ENCODE measurements at regions not wholly inside any gene's neighbourhood (a gene's known extent, or its start where the extent isn't known, plus 50 kb on each side); places are given as distances from the start of the nearest gene placed in this dataset.
"Not testable (repeated sequence)": the region's sequence is repeated elsewhere in the genome, so short reads cannot be mapped to it uniquely, and the experiment has no call there.

DNA sequence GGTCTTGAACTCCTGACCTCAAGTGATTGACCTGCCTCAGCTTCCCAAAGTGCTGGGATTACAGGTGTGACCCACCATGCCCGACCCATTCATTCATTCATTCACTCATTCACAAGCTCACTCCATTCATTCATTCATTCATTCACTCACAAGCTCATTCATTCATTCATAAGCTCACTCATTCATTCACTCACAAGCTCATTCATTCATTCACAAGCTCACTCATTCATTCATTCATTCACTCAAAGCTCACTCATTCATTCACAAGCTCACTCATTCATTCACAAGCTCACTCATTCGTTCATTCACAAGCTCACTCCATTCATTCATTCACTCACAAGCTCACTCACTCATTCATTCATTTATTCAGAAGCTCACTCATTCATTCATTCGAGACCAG is 198.6 kb downstream of the SHOX start:
- DNase-seq = no peak

DNA sequence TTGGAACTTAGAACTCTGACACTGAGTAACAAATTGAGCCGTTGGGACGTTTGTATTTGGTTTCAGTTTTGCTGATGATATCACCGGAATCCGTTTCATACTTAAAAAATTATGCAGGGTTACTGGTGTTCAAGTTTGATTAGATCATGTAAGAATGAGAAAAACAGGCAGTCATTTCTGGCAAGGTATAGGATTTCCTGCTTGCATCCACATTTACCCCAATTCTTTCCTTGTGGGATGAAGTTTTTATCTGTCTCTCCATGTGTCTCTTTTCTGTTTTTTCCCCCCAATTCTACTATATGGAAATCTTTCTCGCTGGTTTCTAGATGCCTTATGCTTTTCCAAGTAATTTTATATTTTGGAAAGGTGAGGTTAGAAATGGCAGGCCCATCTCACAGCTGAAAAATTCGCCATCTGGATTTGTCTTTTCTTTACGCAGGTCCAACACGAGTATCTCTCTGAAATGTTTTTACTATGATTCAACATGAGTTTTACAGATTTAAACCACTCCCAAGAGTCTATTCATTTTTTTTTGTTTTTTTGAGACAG is 197.9 kb downstream of the SHOX start:
- DNase-seq = no peak

DNA sequence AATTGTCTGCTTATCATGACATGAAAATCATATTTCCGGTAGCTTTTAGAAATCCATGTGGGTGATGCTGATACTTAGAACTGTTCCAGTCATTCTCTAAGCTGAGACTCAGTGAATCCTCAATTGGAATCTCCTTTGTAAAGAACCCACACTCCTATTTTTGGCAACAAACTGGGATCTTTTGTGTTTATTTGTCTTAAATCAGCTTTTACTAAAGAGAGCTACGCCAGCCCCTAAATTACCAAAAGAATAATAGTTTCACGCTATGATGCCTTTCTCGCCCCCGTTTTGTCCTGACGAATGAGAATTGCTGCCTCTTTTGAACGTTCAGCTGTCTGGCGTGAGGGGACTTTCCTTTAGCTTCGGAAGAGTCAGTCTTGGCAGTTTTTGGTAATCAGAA is 195.9 kb downstream of the SHOX start:
- DNase-seq = no peak

DNA sequence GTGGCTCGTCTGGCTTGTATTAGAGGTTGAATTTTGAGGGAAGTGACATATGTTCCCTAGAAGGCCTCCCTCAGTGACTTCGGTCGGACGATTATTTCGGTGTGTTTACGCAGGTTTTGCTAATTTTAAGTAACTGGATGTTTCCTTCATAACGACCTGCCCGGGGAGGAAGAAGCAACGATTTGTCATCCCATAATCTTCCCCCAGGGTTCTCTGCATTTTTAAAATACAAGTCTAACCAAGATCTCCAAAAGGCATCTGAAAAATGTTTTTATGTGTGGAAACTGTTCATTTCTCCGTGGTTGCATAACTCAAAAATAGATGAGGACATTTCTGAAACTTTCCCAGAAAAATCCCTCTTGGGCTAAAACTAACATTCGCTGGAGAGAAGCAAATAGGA is 195.4 kb downstream of the SHOX start:
- DNase-seq = no peak

DNA sequence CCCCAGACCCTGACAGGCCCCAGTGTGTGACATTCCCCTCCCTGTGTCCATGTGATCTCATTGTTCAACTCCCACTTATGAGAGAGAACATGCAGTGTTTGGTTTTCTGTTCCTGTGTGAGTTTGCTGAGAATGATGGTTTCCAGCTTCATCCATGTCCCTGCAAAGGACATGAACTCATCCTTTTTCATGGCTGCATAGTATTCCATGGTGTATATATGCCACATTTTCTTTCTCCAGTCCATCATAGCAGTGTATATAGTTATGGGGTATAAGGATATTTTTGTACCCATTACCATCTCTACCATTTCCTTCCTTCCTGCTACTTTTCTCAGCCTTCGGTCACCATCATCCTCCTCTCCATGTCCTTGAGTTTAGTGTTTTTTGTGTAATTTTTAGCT is 192.5 kb downstream of the SHOX start:
- not testable (repeated sequence) for DNase-seq

DNA sequence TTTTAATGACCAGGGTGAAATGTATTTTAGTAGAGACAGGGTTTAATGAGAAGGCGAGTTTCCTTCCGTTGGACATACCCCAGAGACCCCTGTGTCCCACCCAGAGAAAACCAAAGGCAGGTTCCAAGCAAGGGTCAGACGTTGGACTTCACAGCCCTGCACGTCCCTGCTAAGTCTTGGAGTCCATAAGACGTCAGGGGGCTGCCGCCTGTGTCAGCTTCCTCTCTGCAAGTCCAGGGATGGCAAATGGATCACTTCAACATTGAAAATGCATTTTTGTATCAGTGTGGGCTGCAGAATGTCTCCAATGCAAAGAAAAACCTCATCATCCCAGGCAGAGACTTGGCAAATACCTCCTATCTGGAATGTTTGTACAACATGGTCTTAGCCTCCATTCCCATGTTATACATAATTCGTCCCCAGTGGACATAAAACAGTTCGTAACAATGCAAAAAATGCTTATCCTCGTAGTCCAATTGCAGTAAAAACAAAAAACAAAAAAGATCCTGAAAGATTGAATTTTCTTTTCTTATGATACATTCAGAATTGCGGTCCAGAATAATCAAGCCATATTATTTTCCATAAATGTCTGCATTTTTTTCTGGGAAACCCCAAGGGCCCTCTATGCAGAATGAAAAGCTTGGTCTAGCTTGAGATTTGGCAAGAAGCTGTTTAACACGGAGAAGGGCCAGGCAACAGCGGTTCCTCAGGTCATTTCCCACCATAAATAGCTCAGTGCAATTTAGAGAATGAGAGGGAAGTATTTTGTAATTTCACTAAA is 190.9 kb downstream of the SHOX start:
- no peak for DNase-seq

DNA sequence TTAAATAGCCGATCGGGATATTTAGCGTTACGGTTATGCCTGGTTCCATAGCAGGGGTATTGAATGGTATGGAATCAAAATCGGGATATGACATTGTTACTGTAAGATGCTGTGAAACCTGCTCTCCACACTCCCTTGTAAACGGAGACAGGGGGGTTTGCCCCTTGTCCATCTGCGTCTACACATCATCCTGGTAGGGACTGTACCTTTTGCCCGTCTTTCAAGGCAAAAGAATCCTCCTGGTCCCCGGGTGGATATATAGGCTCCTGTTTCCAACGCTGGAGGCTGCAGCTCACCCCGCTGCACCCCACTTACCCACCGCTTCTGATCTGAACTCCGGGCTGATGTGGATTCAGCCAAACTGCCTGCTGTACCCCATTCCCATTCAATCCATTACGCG is 189.1 kb downstream of the SHOX start:
- no peak for DNase-seq

DNA sequence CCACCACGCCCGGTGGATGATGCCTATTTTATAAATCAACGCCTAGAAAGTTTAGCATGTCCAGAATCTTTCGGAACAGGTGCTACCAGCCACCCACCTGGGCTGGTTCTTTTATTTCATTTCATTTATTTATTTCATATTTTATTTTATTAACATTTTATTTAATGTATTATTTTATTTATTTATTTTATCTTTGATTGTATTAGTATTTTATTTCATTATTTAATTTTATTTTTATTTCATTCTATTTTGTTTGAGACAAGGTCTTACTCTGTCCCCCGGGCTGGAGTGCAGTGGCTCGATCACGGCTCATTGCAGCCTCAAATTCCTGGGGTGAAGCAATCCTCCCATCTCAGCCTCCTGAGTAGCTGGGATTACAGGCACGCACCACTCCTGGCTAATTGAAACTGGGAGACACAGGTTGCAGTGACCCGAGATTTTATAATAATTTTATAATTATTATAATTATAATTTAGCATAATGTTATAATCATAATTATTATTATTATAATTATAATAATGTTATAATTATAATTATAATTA is 187.2 kb downstream of the SHOX start:
- DNase-seq = no peak

DNA sequence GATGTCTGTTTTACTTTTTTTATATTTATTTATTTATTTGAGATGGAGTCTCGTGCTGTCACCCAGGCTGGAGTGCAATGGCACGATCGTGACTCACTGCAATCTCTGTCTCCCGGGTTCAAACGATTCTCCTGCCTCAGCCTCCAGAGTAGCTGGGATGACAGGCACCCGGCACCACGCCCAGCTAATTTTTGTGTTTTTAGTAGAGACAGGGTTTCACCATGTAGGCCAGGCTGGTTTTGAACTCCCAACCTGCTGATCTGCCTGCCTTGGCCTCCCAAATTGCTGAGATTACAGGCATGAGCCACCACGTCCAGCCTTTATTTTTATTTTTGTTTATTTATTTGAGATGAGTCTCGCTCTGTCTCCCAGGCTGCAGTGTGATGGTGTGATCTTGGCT is 186.6 kb downstream of the SHOX start:
- not testable (repeated sequence) for DNase-seq

DNA sequence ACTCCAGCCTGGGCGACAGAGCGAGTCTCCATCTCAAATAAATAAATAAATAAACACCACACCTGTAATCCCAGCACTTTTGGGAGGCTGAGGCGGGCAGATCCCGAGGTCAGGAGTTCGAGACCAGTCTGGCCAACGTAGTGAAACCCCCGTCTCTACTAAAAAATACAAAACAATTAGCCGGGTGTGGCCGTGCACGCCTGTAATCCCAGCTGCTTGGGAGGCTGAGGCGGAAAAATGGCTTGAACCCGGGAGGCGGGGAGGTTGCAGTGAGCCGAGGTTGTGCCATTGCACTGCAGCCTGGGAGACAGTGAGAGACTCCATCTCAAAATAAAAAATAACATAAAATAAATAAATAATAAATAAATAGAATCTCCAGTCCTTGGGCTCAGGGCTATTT is 185.8 kb downstream of the SHOX start:
- no peak for DNase-seq

DNA sequence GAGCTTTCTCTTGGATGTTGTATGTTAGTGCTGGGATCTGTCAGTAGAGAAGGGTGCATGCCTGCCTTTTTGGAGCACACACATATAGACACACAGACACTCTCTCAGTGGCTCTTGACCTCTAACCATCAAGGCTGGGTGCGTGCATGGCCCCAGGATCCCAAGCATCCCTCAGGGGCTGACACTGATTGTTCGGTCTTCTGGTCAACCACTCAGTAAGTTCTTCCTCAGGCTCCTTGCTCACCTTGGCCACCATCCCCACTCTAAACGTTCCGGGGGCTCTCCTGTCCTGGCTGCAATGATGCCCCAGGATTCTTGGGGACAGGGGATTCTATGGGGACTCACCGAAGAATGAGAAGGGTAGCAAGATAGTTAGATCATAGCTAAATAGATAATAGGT is 179.6 kb downstream of the SHOX start:
- no peak for DNase-seq

DNA sequence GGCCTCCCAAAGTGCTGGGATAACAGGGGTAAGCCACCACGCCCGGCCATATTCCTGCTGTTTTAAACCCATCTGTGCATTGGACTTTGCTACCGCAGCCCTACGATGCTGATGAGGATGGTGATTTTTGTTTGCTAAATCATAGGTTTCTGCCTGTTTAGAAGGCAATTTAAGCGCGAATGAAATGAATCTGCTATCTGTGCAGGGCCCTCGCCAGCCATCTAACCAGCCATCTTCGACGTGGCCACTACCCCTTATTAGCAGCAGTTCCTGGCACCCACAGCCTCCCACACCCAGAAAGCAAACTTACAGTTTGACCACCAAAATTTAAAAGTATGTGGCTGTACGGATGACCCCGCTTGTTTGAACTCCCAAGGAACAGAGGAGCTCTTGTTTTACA is 178.5 kb downstream of the SHOX start:
- no peak for DNase-seq

DNA sequence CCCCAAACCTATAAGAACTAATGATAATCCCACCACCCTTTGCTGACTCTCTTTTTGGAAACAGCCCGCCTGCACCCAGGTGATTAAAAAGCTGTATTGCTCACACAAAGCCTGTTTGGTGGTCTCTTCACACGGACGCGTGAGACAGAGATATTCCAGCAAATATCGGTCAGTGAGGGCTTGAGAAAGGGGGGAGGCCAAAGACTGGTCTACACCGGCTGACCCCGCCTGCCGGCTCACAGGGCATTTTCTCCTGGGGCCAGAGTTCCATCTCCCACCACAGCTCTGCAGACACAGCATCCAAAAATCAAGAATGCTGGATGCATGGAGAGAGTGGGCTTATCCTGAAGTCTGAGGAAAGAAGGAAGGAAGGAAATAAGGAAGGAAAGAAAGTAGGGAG is 176.0 kb downstream of the SHOX start:
- DNase-seq = no peak

DNA sequence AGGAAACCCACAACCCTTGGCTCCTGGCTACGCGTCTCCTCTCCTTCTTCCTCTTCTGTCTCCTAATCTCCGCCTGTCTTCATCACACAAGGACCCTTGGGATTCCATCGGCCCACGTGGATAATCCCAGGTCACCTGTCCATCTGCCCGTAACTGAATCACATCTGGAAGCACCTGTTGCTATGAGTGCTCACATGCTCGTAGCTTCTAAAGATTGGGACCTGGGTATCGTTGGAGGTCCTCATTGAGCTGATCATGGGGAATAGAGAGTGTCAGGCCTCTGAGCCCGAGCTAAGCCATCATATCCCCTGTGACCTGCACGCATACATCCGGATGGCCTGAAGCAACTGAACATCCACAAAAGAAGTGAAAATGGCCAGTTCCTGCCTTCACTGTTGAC is 175.4 kb downstream of the SHOX start:
- DNase-seq = no peak

DNA sequence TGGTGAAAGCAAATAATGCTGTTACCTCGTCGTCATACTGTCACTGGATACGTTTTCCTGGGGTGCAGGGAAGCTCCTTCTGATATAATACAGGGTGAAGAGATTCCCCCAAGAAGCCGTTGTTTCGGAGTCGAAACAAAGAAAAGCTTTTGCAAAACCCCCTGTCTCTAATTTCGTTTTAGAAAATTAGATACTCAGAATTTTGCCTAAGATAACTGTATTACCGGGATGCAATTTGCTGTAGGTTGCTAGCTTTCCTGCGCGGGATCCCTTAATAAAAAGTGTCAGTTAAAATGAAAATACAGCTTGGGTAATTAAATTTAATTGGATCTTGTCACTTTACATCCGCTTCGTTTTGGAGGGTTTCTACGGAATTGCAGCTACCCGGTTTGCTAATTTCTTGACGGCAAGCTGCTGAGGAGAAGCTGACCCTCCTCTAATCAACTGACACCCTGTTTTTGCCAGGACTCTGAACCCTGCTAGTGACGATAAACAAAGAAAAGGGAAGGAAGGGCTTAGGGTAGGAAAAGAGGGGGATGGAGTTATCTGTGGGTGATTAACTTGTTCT is 174.6 kb downstream of the SHOX start:
- no peak for DNase-seq

DNA sequence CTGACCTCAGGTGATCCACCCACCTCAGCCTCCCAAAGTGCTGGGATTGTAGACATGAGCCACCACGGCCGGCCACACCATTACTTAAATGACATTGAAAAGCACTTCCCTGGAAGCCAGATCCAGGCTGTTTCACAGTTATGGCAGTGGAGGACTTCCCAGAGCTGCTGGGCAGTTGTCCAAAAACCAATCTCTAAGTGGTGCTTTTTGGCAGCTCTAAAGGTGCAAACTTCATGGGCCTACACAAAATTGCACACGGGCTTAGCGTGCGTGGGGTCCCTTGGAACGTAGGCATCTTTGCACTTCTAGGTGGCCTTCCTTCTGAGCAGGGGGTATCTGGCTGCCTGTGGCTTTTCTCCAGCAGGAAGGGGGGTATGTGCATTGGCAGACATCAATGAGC is 172.3 kb downstream of the SHOX start:
- no peak for DNase-seq

DNA sequence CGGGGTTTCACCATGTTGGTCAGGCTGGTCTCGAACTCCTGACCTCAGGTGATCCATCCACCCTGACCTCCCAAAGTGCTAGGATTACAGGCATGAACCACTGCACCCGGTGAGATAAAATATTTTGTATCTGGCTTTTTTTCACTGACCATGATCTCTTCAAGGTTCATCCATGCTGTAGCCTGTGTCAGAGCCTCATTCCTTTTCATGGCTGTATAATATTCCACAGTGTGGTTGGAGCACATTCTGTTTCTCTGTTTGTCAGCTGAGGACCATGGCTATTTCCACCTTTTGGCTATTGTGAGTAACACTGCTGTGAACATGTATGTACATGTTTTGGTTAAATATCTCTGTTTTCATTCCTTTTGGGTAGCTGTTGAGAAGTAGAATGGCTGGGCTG is 169.2 kb downstream of the SHOX start:
- no peak for DNase-seq

DNA sequence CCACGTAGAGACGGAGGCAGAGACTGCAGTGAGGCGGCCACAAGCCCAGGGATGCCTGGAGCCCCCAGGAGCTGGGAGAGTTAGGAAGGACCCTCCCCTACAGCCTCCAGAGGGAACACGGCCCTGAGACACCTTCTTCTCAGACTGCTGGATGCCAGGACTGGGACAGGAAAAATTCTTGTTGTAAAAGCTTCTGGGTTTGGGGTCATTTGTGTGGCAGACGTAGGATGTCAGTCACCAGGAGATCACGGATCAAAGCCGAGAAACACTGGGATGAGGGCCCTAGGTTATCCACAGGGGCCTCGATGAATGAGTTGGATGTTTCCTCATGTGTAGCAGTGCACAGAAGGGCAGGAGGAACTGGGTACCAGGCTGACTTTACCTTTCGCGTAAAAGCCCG is 163.7 kb downstream of the SHOX start:
- DNase-seq = no peak

DNA sequence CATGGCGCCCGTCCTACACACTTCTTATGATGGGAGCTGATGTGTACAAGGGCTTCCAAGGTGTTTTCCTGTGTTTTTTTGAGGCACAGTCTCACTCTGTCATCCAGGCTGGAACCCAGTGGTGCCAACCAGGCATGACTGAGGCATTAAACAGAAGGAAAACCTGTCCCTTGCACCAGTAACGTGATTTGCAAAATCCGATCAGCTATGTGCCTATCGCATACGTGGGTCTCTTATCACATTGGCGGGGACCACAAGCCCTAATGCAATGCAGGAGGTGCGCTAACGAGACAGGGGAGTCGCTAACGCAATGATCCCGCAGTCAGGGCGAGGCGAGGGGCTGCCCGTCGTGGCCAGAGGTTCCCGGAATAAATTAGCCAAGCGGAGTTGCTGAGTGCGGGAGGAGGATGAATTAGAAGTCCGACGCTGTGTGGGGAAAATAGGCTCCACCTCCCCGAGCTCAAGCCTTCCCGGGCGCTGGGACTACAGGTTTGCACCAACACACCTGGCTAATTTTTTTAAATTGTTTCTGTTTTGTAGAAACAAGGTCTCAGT is 162.7 kb downstream of the SHOX start:
- DNase-seq = no peak

DNA sequence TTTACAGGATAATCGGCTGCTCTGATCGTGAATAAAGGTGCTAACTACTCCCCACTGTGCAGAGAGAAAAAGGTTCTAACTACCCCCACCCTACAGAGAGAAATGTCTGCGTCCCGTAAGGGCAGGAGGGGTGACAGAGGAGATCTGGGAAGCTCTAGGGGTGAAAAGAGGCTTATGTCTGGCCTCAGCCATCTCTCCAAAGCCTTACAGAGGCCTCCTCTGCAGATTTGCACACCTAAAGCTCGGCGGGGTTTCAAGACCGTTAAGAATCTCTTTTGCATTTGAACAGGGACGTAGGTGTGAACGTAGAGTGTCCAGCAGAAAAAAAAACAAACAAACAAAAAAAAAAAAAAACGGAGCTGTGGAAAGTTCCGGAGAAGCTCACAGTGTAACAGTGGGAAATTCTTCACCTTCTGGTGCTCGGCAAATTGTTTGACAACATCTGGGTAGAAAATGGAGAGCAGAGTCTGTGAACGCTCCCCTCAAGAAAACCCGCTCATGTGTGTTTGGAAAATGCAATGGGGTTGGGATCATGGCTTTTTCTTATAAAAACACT is 161.0 kb downstream of the SHOX start:
- DNase-seq = no peak

DNA sequence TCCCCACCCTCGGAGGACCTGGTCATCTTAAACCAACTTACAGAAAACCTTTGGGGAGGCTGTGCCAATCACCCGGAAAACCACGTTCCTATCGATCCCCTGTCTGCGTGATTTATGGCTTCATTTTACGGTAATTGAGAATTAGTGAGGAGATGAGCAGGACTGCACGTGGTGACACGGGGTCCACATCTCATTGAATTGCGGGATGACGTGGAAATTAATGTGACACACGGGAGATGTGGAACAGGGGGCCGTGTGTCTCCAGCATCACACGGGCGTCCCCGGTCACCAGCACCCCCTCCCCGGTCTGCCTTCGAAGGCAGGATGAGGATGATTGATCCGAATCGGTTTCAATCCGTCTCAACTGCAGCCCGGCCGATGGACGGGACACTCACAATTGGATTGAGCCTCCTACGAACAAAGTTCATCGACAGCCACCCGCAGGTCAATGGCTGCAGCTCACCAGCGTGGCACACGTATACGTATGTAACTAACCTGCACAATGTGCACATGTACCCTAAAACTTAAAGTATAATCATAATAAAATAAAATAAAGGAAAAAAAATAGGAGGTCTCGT is 160.3 kb downstream of the SHOX start:
- no peak for DNase-seq

DNA sequence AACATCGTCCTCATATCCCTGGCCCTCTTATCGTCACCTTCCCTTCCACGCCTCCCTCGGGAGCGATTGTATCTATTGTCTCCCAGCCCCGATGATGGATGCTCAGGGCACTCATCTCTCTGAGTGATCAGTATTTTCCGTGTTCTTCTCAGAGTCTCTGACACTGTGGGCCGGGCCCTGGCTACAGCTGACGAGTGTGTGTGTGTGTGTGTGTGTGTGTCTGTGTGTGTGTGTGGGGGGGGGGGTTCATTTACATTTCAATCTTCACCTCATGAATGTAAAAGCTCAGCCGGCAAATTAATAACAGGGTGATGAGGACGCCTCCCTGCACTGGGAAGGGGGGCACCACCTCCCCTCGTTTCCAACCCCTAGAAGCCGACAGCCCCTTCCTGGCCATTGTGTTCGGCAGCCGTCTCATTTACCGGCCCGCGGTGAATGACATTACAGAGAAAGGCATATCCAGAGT is 159.5 kb downstream of the SHOX start:
- no peak for DNase-seq

DNA sequence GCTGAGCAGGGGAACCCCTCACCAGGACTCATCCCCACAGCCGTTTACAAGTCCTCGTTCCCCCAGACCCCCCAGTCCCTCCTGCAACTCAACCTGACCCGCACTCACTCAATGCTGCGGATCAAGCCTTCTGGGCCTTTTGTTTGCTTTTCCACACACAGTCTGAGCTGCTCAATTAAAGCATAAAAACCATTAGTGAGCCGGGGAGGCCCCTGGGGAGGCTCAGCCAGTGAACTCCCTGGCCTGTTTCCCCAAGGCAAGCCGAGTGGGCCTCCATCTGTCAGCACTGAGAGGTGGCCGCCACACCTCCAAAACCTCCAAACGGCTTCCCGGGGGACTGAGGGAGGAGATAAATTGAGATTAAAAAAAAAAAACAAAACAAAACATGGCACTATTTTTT is 158.5 kb downstream of the SHOX start:
- DNase-seq = no peak
